ENCODE measurements at regions not wholly inside any gene's neighbourhood (a gene's known extent, or its start where the extent isn't known, plus 50 kb on each side); places are given as distances from the start of the nearest gene placed in this dataset.

DNA sequence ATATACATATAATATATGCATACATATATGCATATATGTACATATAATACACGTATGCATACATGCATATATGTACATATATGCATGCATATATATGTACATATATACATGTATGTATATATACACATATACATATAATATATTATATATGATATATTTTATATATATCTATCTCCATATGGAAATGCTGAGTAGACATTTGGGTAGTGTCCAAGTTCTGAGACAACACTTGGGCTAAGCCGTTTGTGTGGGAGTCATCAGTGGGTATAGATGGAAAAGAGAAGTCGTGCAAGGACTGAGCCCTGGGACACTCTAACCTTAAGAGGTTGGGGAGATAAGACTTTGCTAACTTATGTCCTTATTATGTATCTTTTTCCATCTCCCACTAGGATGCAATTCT lies 165.2 kb upstream of the PODXL start:
- Mint-ChIP-seq H3K4me3 (no peak overlapping the region), H3K27ac (no peak overlapping the region), H3K27me3 (peaks cover 7% of the 10 kb centered on the region), H3K4me1 (ENCODE audit: low read depth) (no peaks in the 10 kb centered on the region), H3K9me3 (no peaks in the 10 kb centered on the region), H3K36me3 (ENCODE audit: low read depth) (no peaks in the 10 kb centered on the region)
- no peak for DNase-seq
- CTCF ChIA-PET, result no interaction called here
- TF ChIP-seq, protein P1, sequence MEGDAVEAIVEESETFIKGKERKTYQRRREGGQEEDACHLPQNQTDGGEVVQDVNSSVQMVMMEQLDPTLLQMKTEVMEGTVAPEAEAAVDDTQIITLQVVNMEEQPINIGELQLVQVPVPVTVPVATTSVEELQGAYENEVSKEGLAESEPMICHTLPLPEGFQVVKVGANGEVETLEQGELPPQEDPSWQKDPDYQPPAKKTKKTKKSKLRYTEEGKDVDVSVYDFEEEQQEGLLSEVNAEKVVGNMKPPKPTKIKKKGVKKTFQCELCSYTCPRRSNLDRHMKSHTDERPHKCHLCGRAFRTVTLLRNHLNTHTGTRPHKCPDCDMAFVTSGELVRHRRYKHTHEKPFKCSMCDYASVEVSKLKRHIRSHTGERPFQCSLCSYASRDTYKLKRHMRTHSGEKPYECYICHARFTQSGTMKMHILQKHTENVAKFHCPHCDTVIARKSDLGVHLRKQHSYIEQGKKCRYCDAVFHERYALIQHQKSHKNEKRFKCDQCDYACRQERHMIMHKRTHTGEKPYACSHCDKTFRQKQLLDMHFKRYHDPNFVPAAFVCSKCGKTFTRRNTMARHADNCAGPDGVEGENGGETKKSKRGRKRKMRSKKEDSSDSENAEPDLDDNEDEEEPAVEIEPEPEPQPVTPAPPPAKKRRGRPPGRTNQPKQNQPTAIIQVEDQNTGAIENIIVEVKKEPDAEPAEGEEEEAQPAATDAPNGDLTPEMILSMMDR (IDR thresholded peaks at IDR 0.05), result no peak
- POLR2A ChIA-PET, result no interaction called here
- intact Hi-C loops (cut with micrococcal nuclease), result no loop called here
- ATAC-seq, result no peak

GRCh38 chr7:131720703-131721102 lies 164.3 kb upstream of the PODXL start:
- no peaks in the 10 kb centered on the region for H3K9me3 Mint-ChIP-seq
- H3K4me1 Mint-ChIP-seq (ENCODE audit: low read depth), result no peaks in the 10 kb centered on the region
- H3K36me3 Mint-ChIP-seq (ENCODE audit: low read depth), result no peaks in the 10 kb centered on the region
- H3K4me3 Mint-ChIP-seq, result no peak overlapping the region
- ChIA-PET POLR2A (no interaction called here), CTCF (no interaction called here)
- no peak overlapping the region for H3K27ac Mint-ChIP-seq
- TF ChIP-seq, protein P1 (IDR thresholded peaks at IDR 0.05), result no peak
- no peak for ATAC-seq
- H3K27me3 Mint-ChIP-seq, result peaks cover 6% of the 10 kb centered on the region
- DNase-seq, result no peak
- intact Hi-C loops (cut with micrococcal nuclease), result no loop called here

GRCh38 chr7:131717181-131717580 lies 160.8 kb upstream of the PODXL start:
- POLR2A ChIA-PET, result no interaction called here
- Mint-ChIP-seq H3K9me3 (no peaks in the 10 kb centered on the region), H3K27ac (no peak overlapping the region), H3K36me3 (ENCODE audit: low read depth) (no peaks in the 10 kb centered on the region), H3K27me3 (peaks cover 2% of the 10 kb centered on the region), H3K4me3 (no peak overlapping the region), H3K4me1 (ENCODE audit: low read depth) (no peaks in the 10 kb centered on the region)
- CTCF ChIA-PET, result no interaction called here
- no peak for DNase-seq
- intact Hi-C loops (cut with micrococcal nuclease), result no loop called here
- ATAC-seq, result no peak
- TF ChIP-seq, protein P1 (IDR thresholded peaks at IDR 0.05), result no peak

DNA sequence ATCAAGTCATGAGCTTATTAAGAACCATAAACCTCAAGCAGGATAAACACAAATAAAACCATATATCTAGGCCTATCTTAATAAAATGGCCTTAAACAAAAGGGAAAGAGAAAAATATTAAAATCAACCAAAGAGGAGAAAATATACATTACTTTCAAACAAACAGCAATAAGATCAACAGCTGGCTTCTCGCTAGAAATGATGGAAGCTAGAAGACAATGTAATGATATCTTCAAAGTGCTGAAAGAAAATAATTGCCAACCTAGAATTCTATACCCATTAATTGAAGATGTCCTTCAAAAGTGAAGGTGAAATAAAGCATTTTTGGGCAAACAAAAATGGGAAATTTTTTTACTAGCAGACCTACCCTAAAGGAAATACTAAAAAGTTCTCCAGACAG lies 142.9 kb upstream of the PODXL start:
- Mint-ChIP-seq H3K27ac (no peak overlapping the region), H3K4me1 (ENCODE audit: low read depth) (no peaks in the 10 kb centered on the region), H3K36me3 (ENCODE audit: low read depth) (no peaks in the 10 kb centered on the region), H3K9me3 (no peaks in the 10 kb centered on the region), H3K27me3 (peaks cover 4% of the 10 kb centered on the region), H3K4me3 (no peak overlapping the region)
- POLR2A ChIA-PET, result no interaction called here
- ATAC-seq, result no peak
- CTCF ChIA-PET, result interaction anchor here (1.5 to 5.1 kb wide), 2 partner anchors 9 to 619 kb away, joined by 3 to 45 read pairs; no protein-coding TSS in a partner anchor
- TF ChIP-seq, protein P1 (IDR thresholded peaks at IDR 0.05), result no peak
- DNase-seq, result no peak
- intact Hi-C loops (cut with micrococcal nuclease), result no loop called here

- H3K27me3 Mint-ChIP-seq, result peaks cover 26% of the 10 kb centered on the region
- H3K36me3 Mint-ChIP-seq (ENCODE audit: low read depth), result no peaks in the 10 kb centered on the region
- no peak overlapping the region for H3K27ac Mint-ChIP-seq
- ChIA-PET POLR2A (no interaction called here), CTCF (interaction anchor here (1.0 to 4.5 kb wide), 13 partner anchors 9 to 357 kb away, joined by 3 to 45 read pairs (median 4); no protein-coding TSS in a partner anchor)
- no peaks in the 10 kb centered on the region for H3K9me3 Mint-ChIP-seq
- no peak overlapping the region for H3K4me3 Mint-ChIP-seq
- peak; percentile 73 for DNase-seq
- peak; percentile 78 for ATAC-seq
- TF ChIP-seq, protein P1 (IDR thresholded peaks at IDR 0.05), result peak; percentile 84
- no peaks in the 10 kb centered on the region for H3K4me1 Mint-ChIP-seq (ENCODE audit: low read depth)
- intact Hi-C loops (cut with micrococcal nuclease), result no loop called here
Observed at GRCh38 chr7:131692131-131692960, 135.9 kb upstream of the PODXL start.

All from activated CD8-positive, alpha-beta T cell treated with anti-CD3 and anti-CD28 coated beads for 36 hours (primary cell).